Activated CD4-positive, alpha-beta T cell treated with anti-CD3 and anti-CD28 coated beads, Interleukin-2, amount 50 U/mL, for 24 hours (primary cell): ENCODE measurements at regions not wholly inside any gene's neighbourhood (a gene's known extent, or its start where the extent isn't known, plus 50 kb on each side); places are given as distances from the start of the nearest gene placed in this dataset.
"Not testable (repeated sequence)": the region's sequence is repeated elsewhere in the genome, so short reads cannot be mapped to it uniquely, and the experiment has no call there.

Experiments
- DNase-seq, 2 donors: peaks; one replicate each; pipeline ENCODE4 v3.0.0-alpha.2; 2020; ENCODE audit warnings: low read depth in 1 of 2, low spot score in 1 of 2

DNA sequence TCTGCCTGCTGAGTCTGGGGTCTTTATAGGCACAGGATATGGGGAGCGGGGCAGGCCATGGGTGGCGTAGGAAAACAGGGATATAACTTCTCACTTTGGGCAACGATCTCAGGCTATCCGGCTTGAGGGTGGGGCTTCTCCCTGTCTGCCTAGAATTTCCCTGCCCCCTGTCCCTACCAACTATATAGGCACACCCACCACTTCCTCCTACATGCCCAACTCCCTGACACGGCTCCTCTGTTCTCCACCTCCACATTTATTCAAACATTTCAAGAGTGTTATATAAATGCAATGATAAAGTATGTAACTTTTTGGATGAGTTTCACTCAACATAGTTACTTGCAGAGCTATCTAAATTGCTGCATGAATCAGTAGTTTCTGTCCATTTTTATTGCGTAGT is 363.2 kb upstream of the RORB start:
- no peak for DNase-seq

GRCh38 chr9:74138182-74138581 is 359.0 kb upstream of the RORB start:
- DNase-seq, result no peak

DNA sequence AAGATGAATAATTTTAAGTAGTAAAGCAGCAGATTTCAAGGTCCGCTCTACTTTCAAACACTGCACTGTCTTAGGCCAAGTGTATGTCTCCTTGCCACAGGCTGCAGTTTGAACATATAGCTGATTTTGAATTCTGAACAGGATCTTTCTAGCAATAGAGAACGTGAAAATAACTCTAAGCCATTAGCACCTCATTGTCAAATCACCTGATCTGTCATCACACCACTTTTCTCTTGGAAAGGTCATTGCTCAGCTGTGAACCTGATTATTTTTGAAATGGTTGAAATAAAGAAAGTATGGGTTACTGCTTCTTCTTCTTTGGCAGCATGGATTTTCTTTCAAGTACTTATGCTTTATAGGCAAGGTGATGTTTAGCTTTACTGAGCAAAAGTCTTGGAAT is 357.0 kb upstream of the RORB start:
- no peak for DNase-seq

- no peak for DNase-seq
Observed at GRCh38 chr9:74147906-74148305, 349.2 kb upstream of the RORB start.

DNA sequence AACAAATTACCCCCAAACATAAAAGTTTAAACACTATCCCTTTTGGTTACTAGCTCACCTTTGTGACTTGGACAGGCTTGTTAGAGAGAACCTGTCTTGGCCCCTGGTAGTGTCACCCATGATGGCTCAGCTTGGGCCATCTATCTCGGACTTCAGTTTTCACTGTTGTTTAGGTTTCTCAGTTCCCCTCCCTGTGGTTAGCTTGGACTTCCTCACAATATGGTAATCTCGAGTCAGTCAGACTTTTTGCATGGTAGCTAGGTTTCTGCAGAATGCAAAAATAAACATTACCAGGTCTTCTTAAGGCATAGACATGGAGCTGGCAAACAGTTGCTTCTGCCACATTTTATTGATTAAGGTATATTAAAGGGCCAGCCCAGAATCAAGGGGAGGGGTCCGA is 324.3 kb upstream of the RORB start:
- DNase-seq, result no peak

- no peak for DNase-seq
Observed at GRCh38 chr9:74173284-74173683, 323.9 kb upstream of the RORB start.

- DNase-seq, result not testable (repeated sequence)
Observed at GRCh38 chr9:74197771-74198170, 299.4 kb upstream of the RORB start.

GRCh38 chr9:74205056-74205455 is 292.1 kb upstream of the RORB start:
- no peak for DNase-seq

DNA sequence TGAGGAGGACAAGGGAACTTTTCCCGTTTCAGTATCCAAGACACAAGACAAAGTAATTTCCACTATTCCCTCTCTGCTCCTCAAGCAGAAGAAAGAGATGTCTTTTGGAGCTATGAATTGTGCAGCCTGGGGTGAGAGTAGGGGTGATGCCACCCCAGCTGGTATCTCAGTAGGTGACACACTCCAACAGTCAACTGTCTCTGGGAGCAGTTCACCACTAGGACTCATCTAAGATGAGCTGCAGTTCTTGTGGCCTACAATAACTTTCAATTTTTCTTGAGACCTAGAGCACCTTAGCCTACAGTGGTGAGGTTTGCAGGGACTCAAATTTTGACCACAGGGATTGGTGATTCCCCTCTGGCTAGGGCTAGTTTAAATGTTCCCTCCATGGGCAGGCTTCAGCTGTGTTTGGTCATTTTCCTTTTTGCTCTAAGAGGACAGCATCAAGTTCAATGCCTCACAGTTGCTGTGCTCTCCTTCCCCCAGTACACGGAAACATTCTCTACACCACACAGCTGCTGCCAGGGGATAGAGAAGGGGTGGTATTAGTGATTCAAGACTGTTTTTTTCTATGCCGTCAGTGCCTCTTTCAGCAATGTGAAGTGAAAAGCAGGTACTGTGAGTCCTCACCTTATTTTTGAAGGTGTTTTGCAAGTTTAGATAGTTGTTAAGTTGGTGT is 278.6 kb upstream of the RORB start:
- no peak for DNase-seq

DNA sequence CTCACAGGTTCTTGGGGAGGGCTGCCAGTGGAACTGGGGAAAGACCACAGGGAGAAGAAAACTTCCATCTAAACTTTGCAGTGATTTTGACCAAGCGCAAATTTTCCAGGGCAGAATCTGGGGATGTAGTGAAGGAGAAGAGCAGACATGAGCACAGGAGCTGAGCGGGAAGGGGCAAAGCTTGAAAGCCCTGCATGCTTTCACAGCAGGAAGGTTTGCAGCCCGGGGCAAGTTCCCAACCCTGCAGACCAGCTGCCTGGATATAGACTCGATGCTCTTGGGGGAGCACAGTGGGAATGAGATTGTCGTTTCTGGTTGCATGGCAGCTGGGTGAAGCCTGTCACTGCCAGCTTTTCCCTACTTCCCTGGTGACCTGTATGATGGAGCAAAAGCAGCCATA is 276.8 kb upstream of the RORB start:
- no peak for DNase-seq

GRCh38 chr9:74236857-74237256 is 260.3 kb upstream of the RORB start:
- DNase-seq, result no peak

- no peak for DNase-seq
Observed at GRCh38 chr9:74245866-74246497, 251.2 kb upstream of the RORB start.

- DNase-seq, result no peak
Observed at GRCh38 chr9:74255489-74255984, 241.6 kb upstream of the RORB start.

- DNase-seq, result no peak
Observed at GRCh38 chr9:74275872-74276508, 221.1 kb upstream of the RORB start.

DNA sequence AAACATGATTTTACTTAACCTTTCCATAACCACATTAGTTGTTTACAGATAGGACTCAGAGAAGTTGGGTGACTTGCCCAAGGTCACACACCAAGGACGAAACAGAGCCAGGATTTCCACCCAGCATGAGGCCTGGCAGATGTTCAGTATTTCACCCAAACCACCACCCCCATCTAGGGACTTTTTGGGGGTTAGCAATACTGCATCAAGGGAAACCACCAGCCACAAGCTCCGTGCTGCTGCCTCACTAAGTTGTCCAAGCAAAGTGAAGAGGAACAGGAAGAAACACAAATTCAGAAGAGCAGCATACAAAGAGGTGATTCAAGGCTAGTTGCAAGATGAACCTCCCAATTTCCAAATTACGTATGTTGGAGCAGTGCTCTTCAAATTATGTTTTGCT is 219.6 kb upstream of the RORB start:
- no peak for DNase-seq

- no peak for DNase-seq
Observed at GRCh38 chr9:74281674-74282073, 215.5 kb upstream of the RORB start.

GRCh38 chr9:74282526-74283253 is 214.4 kb upstream of the RORB start:
- DNase-seq, result no peak

- no peak for DNase-seq
Observed at GRCh38 chr9:74284581-74285450, 212.3 kb upstream of the RORB start.

GRCh38 chr9:74293479-74293878 is 203.7 kb upstream of the RORB start:
- no peak for DNase-seq

GRCh38 chr9:74303945-74304344 is 193.2 kb upstream of the RORB start:
- DNase-seq, result no peak

- no peak for DNase-seq
Observed at GRCh38 chr9:74304598-74304997, 192.5 kb upstream of the RORB start.
